GM18870 (cell line): ENCODE measurements at regions not wholly inside any gene's neighbourhood (a gene's known extent, or its start where the extent isn't known, plus 50 kb on each side); places are given as distances from the start of the nearest gene placed in this dataset.
"Not testable (repeated sequence)": the region's sequence is repeated elsewhere in the genome, so short reads cannot be mapped to it uniquely, and the experiment has no call there.

Experiments
- ATAC-seq: cut with Tn5 transposase; IDR thresholded peaks from one replicate; pipeline ENCODE4 v1.9.1; 2021; ENCODE audit warnings: moderate library complexity; ENCODE audit not compliant: unreplicated experiment

DNA sequence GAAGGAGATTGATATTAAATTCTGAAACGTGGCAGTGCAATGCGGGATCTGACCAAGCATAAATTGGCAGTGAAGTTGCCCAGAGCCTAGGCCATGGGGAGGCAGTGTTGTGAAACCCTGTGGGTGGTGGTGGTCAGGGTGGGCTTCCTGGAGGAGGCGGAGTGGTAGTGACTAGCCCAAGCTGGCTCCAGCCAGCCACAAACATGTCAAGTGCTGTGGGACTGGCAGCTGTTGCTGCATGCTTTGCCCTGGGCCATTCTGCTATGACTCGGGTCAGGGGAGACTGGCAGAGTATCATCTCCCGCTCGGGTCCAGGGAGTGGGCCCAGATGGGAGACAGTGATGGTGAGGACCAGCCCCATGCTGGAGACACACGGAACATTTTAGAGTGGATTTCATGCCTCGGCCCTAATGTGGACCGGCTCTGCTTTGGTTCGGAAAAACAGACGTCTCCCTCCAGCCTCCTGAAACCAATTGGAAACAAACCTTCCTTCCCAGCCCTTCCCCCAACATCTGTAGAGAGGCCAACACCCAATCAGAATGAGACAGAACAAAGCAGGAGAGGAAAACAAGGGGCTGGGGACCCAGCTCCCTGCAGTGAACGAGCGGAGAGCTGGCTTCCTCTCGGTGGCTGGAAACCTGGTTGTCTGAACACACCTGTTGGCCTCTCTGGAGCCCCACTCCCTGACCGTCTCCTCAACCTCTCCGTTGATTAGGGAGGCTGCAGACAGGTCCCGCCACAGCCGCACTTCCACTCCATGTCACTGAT lies 58.2 kb downstream of the TMEM270 start:
- no peak for ATAC-seq

- ATAC-seq: no peak
These were observed 58.9 kb downstream of the TMEM270 start for GRCh38 chr7:73919694-73920375.

- no peak for ATAC-seq
These were observed 59.6 kb downstream of the TMEM270 start for GRCh38 chr7:73920406-73921134.

DNA sequence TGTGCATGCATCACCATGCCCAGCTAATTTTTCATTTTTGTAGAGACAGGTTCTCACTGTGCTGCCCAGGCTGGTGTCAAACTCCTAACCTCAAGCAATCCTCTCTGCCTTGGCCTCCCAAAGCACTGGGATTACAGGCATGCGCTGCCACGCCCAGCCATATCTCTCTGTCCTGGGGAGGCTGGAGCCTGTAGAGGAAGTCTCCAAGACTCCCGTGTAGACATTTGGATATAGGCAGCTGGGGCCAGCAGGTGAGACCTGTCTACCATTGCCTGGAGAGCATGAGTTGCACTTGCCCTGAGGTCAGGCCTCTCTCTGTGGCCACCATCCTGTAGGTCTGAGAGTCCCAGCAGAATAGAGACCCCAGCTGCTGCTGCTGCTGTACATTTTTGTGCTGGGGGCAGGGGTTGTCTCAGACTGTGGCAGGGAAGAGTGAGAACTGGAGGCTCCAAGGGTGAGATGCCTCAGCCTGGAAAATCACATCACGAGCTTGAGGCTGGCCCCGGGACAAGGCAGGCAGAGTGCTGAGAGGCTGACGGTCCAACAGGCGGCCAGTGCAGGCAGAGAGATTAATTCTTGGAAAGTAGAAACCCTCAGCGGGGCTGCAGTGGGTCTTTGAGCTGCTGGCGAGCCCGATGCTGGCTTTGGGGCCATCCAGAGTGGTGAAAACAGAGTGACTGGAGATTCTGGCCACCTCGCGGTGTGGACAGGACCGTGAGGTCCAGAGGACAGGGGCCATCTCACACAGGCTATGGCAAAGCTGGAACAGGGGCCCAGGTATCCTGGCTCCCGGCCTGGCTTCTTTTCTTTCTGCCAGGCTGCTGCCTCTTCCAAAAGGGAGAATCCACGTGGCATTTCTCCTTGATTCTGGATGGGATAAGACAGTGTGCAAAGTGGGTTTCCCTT lies 60.9 kb downstream of the TMEM270 start:
- no peak for ATAC-seq

DNA sequence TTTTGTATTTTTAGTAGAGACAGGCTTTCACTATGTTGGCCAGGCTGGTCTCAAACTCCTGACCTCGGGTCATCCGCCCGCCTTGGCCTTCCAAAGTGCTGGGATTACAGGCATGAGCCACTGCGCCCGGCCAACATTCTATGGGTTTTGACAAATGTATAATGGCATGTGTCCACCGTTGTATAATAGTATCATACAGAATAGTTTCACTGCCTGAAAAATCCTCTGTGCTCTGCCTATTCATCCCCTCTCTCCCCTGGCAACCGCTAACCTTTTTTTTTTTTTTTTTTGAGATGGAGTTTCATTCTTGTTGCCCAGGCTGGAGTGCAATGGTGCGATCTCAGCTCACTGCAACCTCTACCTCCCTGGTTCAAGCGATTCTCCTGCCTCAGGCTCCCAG lies 67.7 kb downstream of the TMEM270 start:
- ATAC-seq: not testable (repeated sequence)

- ATAC-seq: no peak
These were observed 70.5 kb downstream of the TMEM270 start for GRCh38 chr7:73931502-73931901.

DNA sequence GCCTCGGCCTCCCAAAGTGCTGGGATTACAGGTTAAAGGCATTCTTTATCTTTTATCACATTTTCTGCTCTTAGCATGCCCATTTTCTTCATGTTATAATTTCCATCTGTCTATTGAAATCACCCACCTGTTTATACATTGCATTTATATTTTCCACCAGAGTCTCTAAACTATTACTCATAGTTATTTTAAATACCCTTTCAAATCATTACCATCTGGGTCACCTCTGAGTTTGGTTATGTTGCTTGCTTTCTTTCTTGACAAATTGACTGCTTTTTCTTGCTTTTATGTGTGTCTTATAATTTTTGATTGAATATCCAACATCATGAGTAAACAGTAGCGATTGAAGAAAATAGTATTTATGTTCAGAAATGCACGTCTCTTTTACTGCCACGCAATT lies 71.4 kb downstream of the TMEM270 start:
- no peak for ATAC-seq

DNA sequence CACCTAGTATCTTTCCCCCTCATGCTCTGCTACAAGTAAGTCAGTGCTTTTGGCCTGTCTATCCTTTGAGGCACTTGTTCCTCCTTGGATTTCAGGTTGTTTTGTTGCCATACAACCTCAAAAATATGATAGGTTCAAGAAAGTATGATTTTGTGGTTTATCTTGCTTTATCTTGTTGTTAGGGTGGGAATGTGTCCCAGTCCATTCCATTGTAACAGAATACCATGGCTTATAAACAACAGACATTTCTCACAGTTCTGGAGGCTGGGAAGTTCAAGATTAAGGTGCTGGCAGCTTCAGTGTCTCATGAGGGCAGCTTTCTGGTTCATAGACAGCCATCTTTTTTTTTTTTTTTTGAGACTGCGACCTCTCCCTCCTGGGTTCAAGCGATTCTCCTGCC lies 72.1 kb downstream of the TMEM270 start:
- no peak for ATAC-seq

GRCh38 chr7:73936967-73937366 lies 76.0 kb downstream of the TMEM270 start:
- ATAC-seq: no peak

GRCh38 chr7:73937650-73938049 lies 76.7 kb downstream of the TMEM270 start:
- ATAC-seq: not testable (repeated sequence)

- no peak for ATAC-seq
These were observed 78.6 kb downstream of the TMEM270 start for GRCh38 chr7:73939528-73939927.

DNA sequence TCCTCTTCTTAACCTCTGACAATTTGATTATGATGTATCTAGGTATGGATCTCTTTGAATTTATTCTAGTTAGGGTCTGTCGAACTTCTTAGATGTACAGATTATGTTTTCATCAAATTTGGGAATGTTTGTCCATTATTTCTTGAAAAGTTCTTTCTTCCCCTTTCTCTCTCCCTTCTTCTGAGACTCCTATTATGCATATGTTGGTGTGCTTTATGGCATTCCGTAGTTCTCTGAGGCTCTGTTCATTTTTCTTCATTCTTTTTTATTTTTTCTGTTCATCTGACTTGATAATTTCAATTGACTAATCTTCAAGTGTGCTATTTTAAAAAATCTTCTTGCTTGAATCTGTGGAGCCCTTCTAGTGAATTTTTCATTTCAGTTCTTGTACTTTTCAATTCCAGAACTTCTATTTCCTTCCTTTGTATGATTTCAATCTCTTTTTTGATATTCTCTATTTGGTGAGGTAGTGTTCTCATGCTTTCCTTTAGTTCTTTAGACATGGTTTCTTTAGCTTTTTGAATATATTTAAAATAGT lies 79.8 kb downstream of the TMEM270 start:
- no peak for ATAC-seq

DNA sequence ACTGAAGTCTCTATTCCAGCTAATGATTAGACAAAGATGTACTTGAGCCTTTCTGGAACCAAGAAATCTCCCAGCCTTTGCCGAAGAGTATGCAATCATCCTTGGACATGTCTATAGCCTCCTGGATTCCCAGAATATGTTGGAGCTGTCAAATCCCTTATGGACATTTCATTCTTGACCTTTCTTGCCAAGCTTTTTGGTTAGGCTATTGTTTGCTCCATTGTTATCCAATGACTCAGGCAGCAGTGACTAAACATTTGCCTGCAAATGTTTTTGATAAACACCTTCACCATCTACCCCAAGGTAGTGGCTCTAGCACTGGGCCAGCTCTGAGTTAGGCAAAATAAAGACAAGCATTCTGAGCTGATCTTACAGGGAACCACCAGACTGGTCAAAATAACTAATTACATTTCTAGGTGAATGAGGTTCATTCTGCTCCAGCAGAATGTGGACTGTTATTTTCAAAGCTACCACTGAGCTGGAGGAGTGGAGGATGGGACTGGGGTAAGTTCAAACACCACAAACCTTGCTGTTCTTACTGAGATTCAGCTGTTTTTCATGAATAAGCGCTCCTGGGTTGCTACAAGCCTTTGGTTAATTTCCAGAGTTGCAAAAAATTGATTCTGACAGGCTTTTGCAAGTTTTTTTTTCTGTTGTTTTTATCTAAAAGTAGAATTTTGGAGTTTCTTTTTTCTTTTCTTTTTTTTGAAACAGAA lies 81.0 kb downstream of the TMEM270 start:
- no peak for ATAC-seq

- no peak for ATAC-seq
These were observed 83.0 kb upstream of the ELN start for GRCh38 chr7:73945022-73945421.

GRCh38 chr7:73948287-73948686 lies 79.7 kb upstream of the ELN start:
- ATAC-seq: no peak

DNA sequence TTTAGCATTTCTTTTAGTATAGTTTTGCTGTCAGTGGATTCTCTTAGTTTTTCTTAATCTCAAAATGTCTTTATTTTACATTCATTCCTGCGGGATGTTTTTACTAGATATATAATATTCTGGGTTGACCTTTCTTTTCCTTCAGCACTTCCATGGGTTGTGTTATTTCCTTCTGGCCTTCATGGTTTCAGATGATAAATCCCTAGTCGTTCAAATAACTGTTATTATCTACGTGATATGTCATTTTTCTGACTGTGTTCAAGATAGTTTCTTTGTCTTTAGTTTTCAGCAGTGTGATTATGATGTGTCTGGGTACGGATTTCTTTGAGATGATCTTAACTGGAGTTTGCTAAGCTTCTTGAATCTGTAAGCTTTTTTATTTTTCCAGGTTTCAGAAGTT lies 75.7 kb upstream of the ELN start:
- ATAC-seq: no peak

GRCh38 chr7:73954181-73954580 lies 73.8 kb upstream of the ELN start:
- ATAC-seq: no peak

GRCh38 chr7:73954861-73955260 lies 73.1 kb upstream of the ELN start:
- no peak for ATAC-seq

GRCh38 chr7:73960548-73960947 lies 67.4 kb upstream of the ELN start:
- no peak for ATAC-seq

- ATAC-seq: not testable (repeated sequence)
These were observed 66.0 kb upstream of the ELN start for GRCh38 chr7:73961991-73962390.
